ENCODE measurements at regions not wholly inside any gene's neighbourhood (a gene's known extent, or its start where the extent isn't known, plus 50 kb on each side); places are given as distances from the start of the nearest gene placed in this dataset.
"Not testable (repeated sequence)": the region's sequence is repeated elsewhere in the genome, so short reads cannot be mapped to it uniquely, and the experiment has no call there.

DNA sequence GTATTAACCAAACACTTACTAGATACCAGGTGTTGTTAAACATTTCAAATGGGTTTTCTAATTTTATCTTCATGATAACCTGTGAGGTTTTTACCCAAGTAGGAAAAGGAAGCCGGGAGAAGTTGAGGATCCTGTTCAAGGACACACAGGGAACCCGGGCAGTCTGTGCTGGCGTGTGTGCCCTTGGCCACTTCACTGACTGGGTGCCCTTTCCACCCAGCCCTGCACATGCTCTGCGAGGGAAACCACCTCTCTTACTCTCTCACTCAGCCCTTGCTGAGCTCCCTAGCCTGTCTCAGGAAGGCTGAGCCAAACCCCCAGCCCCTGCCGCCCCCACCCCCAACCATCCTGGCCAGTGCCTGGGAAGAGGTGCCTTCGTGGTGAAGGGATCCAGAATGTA lies 51.8 kb downstream of the TEX44 start:
- DNase-seq, result no peak

DNA sequence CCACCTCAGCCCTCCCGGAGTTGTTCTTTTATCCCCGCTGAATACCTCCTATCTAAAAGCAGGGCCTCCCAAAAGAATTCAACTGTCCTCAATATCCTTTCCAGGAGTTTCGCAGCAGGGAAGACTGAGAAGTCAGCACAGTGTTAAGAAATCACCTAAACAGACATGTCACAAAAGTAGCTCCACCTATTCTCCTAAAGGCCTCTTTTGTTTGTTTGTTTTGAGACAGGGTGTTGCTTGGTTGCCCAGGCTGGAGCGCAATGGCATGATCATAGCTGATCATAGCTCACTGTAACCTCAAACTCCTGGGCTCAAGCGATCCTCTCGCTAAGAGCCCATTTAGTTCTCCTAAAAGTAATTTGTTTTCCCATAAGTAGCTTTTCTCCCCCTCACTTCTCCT lies 53.8 kb downstream of the TEX44 start:
- no peak for DNase-seq

DNA sequence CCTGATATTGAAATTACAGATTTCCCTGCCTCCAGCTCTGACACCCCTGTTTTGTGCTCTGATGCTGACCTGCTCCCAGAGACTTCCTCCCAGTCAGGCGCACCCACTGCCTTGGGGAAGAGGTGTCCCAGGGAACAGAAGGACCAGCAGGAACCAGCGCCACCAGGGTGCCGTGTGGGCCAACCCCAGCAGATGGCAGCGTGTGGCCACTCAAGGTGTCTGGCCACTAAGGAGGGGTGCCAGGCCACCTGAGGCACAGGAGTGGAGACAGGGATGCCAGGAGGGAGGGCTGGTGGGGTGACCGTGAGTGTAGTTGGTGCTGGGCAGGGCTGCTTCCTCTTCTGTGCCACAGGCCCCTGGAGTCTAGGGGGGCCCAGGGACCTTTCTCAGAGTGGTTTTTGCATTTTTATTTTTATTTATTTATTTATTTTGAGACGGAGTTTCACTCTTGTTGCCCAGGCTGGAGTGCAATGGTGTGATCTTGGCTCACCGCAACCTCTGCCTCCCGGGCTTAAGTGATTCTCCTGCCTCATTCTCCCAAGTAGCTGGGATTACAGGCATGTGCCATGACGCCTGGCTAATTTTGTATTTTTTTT lies 56.0 kb downstream of the TEX44 start:
- peak; percentile 58 for DNase-seq

DNA sequence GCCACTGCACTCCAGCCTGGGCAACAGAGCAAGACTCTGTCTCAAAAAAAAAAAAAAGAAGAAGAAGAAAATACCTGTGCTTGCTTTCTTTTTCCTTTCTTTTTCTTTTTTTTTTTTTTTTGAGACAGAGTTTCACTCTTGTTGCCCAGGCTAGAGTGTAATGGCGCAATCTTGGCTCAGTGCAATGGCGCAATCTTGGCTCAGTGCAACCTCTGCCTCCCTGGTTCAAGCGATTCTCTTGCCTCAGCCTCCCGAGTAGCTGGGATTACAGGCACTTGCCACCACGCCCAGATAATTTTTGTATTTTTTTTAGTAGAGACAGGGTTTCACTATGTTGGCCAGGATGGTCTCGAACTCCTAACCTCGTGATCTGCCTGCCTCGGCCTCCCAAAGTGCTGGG lies 56.8 kb upstream of the PTMA start:
- DNase-seq, result not testable (repeated sequence)

DNA sequence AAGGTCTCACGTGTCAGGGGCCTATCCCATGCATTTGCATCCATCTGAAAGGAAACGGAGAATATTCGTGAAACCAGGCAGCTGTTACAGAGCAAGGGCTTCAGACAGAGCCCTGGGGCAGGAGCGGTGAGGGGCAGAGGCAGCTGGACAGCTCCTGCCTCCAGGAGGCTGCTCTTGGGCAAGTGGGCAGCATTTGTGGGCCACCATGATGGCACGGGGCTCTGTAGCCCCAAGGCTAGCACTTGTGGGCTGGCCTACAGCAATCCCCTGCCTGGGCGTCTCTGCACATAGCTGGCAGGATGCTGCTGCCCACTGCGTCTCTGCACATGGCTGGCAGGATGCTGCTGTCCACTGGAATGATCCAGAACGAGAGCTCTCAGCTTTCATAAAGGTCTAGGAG lies 52.8 kb upstream of the PTMA start:
- DNase-seq, result no peak

DNA sequence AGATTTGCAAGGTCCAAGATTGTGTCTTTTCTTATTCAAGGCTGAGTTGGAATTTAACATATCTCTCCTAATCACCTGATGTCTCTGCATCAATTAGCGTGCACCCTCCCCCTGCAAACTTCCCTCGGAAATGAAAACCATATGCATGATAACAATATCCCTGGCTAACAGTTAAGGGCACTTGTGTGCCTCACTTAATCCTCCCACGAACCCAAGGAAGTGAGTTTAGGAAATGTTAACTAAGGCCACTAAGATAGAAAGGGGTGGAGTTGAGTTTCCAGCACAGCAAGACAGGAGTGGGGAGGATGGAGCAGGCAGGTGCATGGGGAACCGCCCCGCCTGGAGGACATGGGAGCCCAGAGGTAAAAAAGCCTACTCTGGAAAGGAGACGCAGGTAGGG lies 52.4 kb upstream of the PTMA start:
- DNase-seq, result no peak

Data from GDM1 (cell line).